HG03342 (cell line): ENCODE measurements at regions not wholly inside any gene's neighbourhood (a gene's known extent, or its start where the extent isn't known, plus 50 kb on each side); places are given as distances from the start of the nearest gene placed in this dataset.

Experiments used
- ATAC-seq: cut with Tn5 transposase; IDR thresholded peaks from one replicate; pipeline ENCODE4 v1.9.1; 2021; ENCODE audit warnings: mild to moderate bottlenecking, moderate library complexity; ENCODE audit not compliant: unreplicated experiment

DNA sequence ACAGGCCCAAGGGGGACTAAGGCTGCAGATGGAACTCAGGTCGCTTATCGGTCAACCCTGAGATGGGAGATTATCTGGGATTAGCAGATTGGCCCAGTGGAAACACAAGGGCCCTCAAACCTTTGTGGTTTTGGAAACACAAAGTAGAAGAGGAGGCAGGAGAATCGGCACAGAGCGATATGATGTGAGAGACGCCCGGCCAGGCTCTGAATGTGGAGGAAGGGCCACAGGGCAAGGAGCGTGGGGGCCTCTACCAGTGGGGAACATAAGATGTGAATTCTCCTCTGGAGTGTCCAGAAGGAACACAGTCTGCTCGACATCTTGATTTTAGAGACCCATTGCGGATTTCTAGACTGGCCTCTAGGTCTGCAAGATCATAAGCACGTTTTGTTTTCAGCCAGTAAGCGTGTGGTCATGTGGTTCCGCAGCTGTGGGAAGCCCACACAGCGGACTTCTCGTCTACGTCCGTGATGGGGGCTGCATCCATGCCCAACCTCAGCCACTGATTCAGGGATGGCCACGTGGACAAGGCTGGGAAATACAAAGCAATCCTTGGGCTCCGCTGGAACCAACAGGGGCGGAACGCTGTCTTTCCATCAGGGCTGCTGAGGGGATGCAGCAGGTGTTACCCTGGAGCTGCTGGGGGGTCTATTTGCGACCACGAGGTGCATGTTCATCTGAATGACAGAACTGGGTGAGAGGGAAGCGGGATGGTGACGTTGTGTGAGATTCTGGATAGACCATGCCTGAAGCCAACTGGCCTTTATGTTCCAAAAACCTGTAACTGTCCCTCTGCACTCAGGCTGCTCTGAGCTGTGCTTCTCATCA, 127.6 kb upstream of the PMEPA1 start:
- ATAC-seq = no peak

GRCh38 chr20:57835588-57836455, 126.0 kb upstream of the PMEPA1 start:
- ATAC-seq = no peak

DNA sequence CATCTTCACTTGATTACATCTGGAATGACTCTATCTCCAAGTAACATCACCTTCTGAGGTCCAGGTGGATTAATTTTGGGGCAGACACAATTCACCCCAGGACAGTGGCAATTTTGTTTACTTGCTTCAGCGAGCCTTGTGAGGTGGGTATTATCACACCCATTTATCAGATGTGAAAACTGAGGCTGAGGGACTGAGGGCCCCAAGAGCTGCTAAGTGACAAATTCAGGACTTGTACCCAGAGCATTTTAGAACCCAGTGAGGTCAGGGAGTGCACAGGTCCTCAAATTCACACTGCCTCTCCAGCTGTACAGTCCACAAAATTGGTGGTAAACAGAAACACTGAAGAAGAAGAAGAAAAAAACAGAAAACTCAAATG, 125.2 kb upstream of the PMEPA1 start:
- ATAC-seq = no peak

DNA sequence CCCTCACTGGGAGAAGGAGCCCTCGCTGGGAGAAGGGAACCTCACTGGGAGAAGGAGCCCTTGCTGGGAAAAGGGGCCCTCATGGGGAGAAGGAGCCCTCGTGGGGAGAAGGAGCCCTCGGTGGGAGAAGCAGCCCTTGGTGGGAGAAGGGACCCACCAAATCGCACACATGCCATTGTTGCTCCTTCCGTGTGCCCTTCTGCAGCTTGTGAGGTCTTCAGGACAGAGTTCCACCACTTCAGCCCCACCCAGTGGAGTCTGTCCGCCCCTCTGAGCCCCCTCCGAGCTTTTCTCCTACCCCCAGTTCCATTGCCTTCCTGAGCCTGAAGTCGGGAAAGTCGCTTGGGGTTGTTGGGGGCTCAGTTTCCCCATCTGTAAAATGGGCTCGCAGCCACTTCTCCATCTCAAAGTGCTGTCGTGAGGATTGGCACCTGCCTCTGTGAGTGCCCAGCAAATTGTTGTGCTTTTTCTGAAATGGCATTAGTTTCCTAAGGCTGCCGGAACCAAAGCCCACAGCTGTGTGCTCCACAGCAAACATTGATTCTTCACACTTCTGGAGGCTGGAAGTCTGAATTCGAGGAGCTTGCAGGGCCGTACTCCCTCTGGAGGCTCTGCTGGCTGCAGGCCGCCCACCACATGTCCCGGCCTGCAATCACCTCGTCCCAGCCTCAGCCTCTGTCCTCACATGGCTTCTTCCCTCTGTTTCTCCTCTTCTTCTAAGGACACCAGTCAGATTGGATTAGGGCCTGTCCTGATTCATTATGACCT, 124.7 kb upstream of the PMEPA1 start:
- ATAC-seq = no peak

GRCh38 chr20:57831993-57832585, 122.3 kb upstream of the PMEPA1 start:
- no peak for ATAC-seq

- no peak for ATAC-seq
Observed at GRCh38 chr20:57831326-57831992, 121.6 kb upstream of the PMEPA1 start.

- ATAC-seq = no peak
Observed at GRCh38 chr20:57830515-57830895, 120.7 kb upstream of the PMEPA1 start.

GRCh38 chr20:57829805-57830514, 120.1 kb upstream of the PMEPA1 start:
- no peak for ATAC-seq

DNA sequence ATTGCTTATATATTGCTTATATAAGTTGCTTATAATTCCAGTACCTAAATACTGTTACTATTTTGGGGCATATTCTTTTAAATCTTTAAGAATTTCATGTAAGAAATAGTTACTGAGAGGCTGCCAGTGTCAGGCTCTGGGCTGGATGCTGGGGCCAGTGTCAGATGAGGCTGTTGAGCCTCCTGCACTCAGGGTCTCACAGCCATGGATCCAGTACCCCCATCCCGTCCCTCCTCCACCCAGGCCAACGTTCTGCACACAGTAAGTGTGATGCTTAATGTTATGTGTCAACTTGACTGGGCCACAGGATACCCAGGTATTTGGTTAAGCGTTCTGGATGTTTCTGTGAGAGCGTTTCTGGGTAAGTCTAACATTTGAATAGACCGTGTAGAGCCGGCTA, 119.5 kb upstream of the PMEPA1 start:
- ATAC-seq = no peak

DNA sequence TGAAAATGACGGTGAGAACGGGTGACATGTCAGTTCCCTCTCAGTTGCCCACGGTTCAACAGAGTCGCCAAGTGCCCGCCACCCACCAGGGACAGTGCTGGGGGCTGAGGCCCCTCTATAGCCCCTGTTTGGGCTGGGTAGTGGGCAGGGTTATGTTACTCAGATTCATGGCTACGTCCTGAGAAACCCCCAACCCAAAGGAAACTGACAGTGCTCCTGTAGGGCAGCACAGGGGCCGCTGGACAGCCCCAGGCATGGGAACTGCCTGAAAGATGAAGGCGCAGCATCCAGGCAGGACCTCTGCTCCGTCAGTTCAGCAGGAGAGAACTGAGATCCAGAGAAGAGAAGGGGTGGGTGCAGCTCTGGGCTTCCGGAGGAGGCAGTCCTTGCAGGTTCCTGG, 118.9 kb upstream of the PMEPA1 start:
- no peak for ATAC-seq

GRCh38 chr20:57826666-57827287, 117.0 kb upstream of the PMEPA1 start:
- ATAC-seq = no peak

GRCh38 chr20:57824909-57825308, 115.1 kb upstream of the PMEPA1 start:
- no peak for ATAC-seq

GRCh38 chr20:57821935-57822334, 112.1 kb upstream of the PMEPA1 start:
- no peak for ATAC-seq

- ATAC-seq = no peak
Observed at GRCh38 chr20:57819691-57820380, 110.0 kb upstream of the PMEPA1 start.

- no peak for ATAC-seq
Observed at GRCh38 chr20:57819291-57819690, 109.5 kb upstream of the PMEPA1 start.

GRCh38 chr20:57818418-57819181, 108.8 kb upstream of the PMEPA1 start:
- no peak for ATAC-seq

DNA sequence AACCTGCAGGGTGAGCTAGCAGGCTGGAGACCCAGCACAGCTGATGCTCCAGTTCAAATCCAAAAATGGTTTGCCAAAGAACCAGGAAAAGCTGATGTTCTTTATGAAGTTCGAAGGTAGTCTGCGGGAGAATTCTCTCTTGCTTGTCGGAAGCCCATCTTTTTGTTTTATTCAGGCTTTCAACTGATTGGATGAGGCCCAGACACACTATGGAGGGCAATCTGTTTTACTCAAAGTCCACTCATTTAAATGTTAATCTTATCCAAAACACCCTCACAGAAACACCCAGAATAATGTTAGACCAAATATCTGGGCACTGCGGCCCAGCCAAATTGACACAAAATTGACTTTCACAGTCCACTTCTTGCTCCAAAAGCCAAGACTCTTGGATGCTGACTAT, 105.6 kb upstream of the PMEPA1 start:
- no peak for ATAC-seq

- no peak for ATAC-seq
Observed at GRCh38 chr20:57814529-57814928, 104.7 kb upstream of the PMEPA1 start.
